HEK293 (cell line): ENCODE measurements at regions not wholly inside any gene's neighbourhood (a gene's known extent, or its start where the extent isn't known, plus 50 kb on each side); places are given as distances from the start of the nearest gene placed in this dataset.

Source experiments
- CTCF ChIA-PET: fragments of 350-600 bp; formaldehyde crosslinking; extraction: SDS; loops from one replicate; lab custom pipeline; 2021; ENCODE audit warnings: antibody characterized with exemption; lab: Yijun Ruan, JAX
- POLR2A ChIA-PET: fragments of 300-600 bp; formaldehyde crosslinking; extraction: SDS; loops from one replicate; lab custom pipeline; 2020; ENCODE audit warnings: antibody characterized with exemption, inconsistent platforms; lab: Yijun Ruan, JAX
- H3K27ac ChIP-seq: fragments of 200-500 bp; sonication (Bioruptor generic); 2 replicates; pipeline ENCODE4 v1.5.1; 2014; ENCODE audit warnings: low read depth, low read length, control low read depth, inconsistent platforms; ENCODE audit errors: extremely low read depth
- H3K36me3 ChIP-seq, 2 experiments: fragments of 200-500 bp in 1 of 2; sonication (Bioruptor generic) in 1 of 2; 1 replicate in 1 of 2; 2 replicates in 1 of 2; pipeline ENCODE4 v1.5.1; 2014 to 2017; ENCODE audit warnings: inconsistent platforms in 2 of 2, low read length in 2 of 2; ENCODE audit not compliant: control insufficient read depth in 2 of 2, insufficient read depth in 1 of 2
- H3K4me1 ChIP-seq: fragments of 200-500 bp; sonication (Bioruptor generic); 2 replicates; pipeline ENCODE4 v1.5.1; 2014; ENCODE audit warnings: mild to moderate bottlenecking, low read length, inconsistent platforms; ENCODE audit not compliant: control insufficient read depth, insufficient read depth
- H3K4me3 ChIP-seq: 2 replicates; pipeline ENCODE4 v1.5.1; 2011; ENCODE audit warnings: low read depth, mild to moderate bottlenecking, control low read depth, low read length, moderate library complexity
- H3K9me3 ChIP-seq: fragments of 200-500 bp; sonication (Bioruptor generic); 2 replicates; pipeline ENCODE4 v1.5.1; 2014; ENCODE audit warnings: low read depth, low read length, inconsistent platforms; ENCODE audit not compliant: control insufficient read depth, insufficient read depth
- FEZF1 ChIP-seq: fragments of 450-650 bp; formaldehyde crosslinking; IDR thresholded peaks from 2 replicates; pipeline ENCODE4 v1.5.1; 2016; ENCODE audit warnings: missing biosample characterization, missing genetic modification characterization
- GFI1B ChIP-seq: fragments of 450-650 bp; formaldehyde crosslinking; IDR thresholded peaks from 2 replicates; pipeline ENCODE4 v1.5.1; 2016; ENCODE audit warnings: missing biosample characterization, missing genetic modification characterization
- KLF1 ChIP-seq: fragments of 450-650 bp; formaldehyde crosslinking; IDR thresholded peaks from 2 replicates; pipeline ENCODE4 v1.5.1; 2016; ENCODE audit warnings: missing biosample characterization, missing genetic modification characterization
- SCRT2 ChIP-seq: fragments of 450-650 bp; formaldehyde crosslinking; IDR thresholded peaks from 2 replicates; pipeline ENCODE4 v1.5.1; 2016; ENCODE audit warnings: missing biosample characterization, missing genetic modification characterization
- ZFP37 ChIP-seq: fragments of 450-650 bp; formaldehyde crosslinking; IDR thresholded peaks from 2 replicates; pipeline ENCODE4 v1.5.1; 2016; ENCODE audit warnings: missing biosample characterization, missing genetic modification characterization
- ZNF114 ChIP-seq: fragments of 450-650 bp; formaldehyde crosslinking; IDR thresholded peaks from 2 replicates; pipeline ENCODE4 v1.5.0; 2017; ENCODE audit warnings: missing biosample characterization, missing genetic modification characterization
- ZNF155 ChIP-seq: fragments of 450-650 bp; formaldehyde crosslinking; IDR thresholded peaks from 2 replicates; pipeline ENCODE4 v1.5.1; 2016; ENCODE audit warnings: missing biosample characterization, missing genetic modification characterization
- ZNF184 ChIP-seq: fragments of 450-650 bp; IDR thresholded peaks from 2 replicates; pipeline ENCODE4 v1.5.1; 2018; ENCODE audit warnings: missing biosample characterization, mild to moderate bottlenecking, missing genetic modification characterization
- ZNF341 ChIP-seq: fragments of 450-650 bp; formaldehyde crosslinking; IDR thresholded peaks from 2 replicates; pipeline ENCODE4; 2016; ENCODE audit warnings: low read depth, missing biosample characterization, missing genetic modification characterization
- ZNF366 ChIP-seq: fragments of 450-650 bp; formaldehyde crosslinking; conservative IDR thresholded peaks from 2 replicates; pipeline ENCODE4 v1.5.1; 2016; ENCODE audit warnings: missing biosample characterization, missing genetic modification characterization
- ZNF37A ChIP-seq: fragments of 450-650 bp; IDR thresholded peaks from 2 replicates; pipeline ENCODE4 v1.5.1; 2018; ENCODE audit warnings: missing biosample characterization, missing genetic modification characterization
- ZNF501 ChIP-seq: fragments of 450-650 bp; formaldehyde crosslinking; IDR thresholded peaks from 2 replicates; pipeline ENCODE4 v1.5.1; 2016; ENCODE audit warnings: missing biosample characterization, missing genetic modification characterization
- ZNF510 ChIP-seq: fragments of 450-650 bp; formaldehyde crosslinking; IDR thresholded peaks from 2 replicates; pipeline ENCODE4 v1.5.1; 2018; ENCODE audit warnings: mild to moderate bottlenecking, missing genetic modification characterization, missing biosample characterization; ENCODE audit not compliant: insufficient replicate concordance
- ZNF521 ChIP-seq: fragments of 450-650 bp; formaldehyde crosslinking; IDR thresholded peaks from 2 replicates; pipeline ENCODE4 v1.5.1; 2017; ENCODE audit warnings: missing biosample characterization, mild to moderate bottlenecking, missing genetic modification characterization
- ZNF529 ChIP-seq: fragments of 450-650 bp; formaldehyde crosslinking; IDR thresholded peaks from 2 replicates; pipeline ENCODE4 v1.5.1; 2017; ENCODE audit warnings: missing genetic modification characterization, missing biosample characterization; ENCODE audit not compliant: insufficient replicate concordance
- ZNF621 ChIP-seq: fragments of 450-650 bp; formaldehyde crosslinking; IDR thresholded peaks from 2 replicates; pipeline ENCODE4 v1.5.1; 2017; ENCODE audit warnings: missing biosample characterization, missing genetic modification characterization
- ZNF654 ChIP-seq: fragments of 450-650 bp; formaldehyde crosslinking; IDR thresholded peaks from 2 replicates; pipeline ENCODE4 v1.5.1; 2016; ENCODE audit warnings: low read depth, missing biosample characterization, missing genetic modification characterization
- ZNF701 ChIP-seq: fragments of 450-650 bp; formaldehyde crosslinking; IDR thresholded peaks from 2 replicates; pipeline ENCODE4 v1.5.1; 2016; ENCODE audit warnings: missing biosample characterization, missing genetic modification characterization
- ZNF777 ChIP-seq: fragments of 450-650 bp; formaldehyde crosslinking; IDR thresholded peaks from 2 replicates; pipeline ENCODE4 v1.5.1; 2017; ENCODE audit warnings: missing biosample characterization, missing genetic modification characterization, borderline replicate concordance
- ZNF830 ChIP-seq: fragments of 450-650 bp; IDR thresholded peaks from 2 replicates; pipeline ENCODE4 v1.5.0; 2018; ENCODE audit warnings: missing biosample characterization, missing genetic modification characterization, low read depth, mild to moderate bottlenecking, moderate library complexity
- ZXDB ChIP-seq: fragments of 450-650 bp; formaldehyde crosslinking; IDR thresholded peaks from 2 replicates; pipeline ENCODE4 v1.5.1; 2016; ENCODE audit warnings: missing biosample characterization, missing genetic modification characterization
- TF ChIP-seq, protein P1 (sequence below): fragments of 450-650 bp; formaldehyde crosslinking; IDR thresholded peaks from 2 replicates; pipeline ENCODE4 v1.5.1; 2017; ENCODE audit warnings: missing biosample characterization, missing genetic modification characterization
- TF ChIP-seq, protein P2 (sequence below): fragments of 450-650 bp; formaldehyde crosslinking; IDR thresholded peaks from 2 replicates; pipeline ENCODE4 v1.5.1; 2016; ENCODE audit warnings: missing biosample characterization, missing genetic modification characterization, low read depth
- TF ChIP-seq, protein P3 (sequence below): fragments of 450-650 bp; formaldehyde crosslinking; IDR thresholded peaks from 2 replicates; pipeline ENCODE4 v1.5.1; 2016; ENCODE audit warnings: missing biosample characterization, missing genetic modification characterization, borderline replicate concordance

DNA sequence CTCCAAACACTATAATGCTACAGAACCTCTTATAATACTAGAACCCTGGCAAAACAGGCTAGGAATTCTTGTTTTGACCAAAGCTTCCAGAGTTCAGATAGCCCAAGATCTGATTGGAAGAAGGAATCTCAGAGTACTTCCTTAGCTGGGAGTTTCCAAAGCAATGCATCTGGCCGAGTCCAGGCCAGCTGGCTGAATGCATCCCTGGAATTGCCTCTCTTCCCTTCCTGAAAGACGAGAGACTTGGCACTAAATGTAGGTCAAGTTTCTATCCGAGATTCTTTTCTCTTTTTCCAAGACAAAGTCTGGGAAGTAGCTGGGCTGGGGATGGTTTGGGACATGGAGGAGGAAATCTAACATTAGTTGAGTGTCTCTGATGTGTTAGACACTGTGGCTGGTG lies 68.7 kb upstream of the ADPGK start:
- TF ChIP-seq ZNF501 (tag by site-specific recombination) (no peak), FEZF1 (tag by site-specific recombination) (no peak), ZNF529 (tag by site-specific recombination) (no peak), ZNF184 (tag by site-specific recombination) (no peak)
- H3K9me3 ChIP-seq, result no peaks in the 10 kb centered on the region
- ChIA-PET CTCF (no interaction called here), POLR2A (no interaction called here)
- H3K27ac ChIP-seq, result no peak overlapping the region
- no peaks in the 10 kb centered on the region for H3K36me3 ChIP-seq
- H3K4me3 ChIP-seq, result no peak overlapping the region
- H3K4me1 ChIP-seq, result peaks cover 2% of the 10 kb centered on the region; the same call in 1 of the 2 replicates

DNA sequence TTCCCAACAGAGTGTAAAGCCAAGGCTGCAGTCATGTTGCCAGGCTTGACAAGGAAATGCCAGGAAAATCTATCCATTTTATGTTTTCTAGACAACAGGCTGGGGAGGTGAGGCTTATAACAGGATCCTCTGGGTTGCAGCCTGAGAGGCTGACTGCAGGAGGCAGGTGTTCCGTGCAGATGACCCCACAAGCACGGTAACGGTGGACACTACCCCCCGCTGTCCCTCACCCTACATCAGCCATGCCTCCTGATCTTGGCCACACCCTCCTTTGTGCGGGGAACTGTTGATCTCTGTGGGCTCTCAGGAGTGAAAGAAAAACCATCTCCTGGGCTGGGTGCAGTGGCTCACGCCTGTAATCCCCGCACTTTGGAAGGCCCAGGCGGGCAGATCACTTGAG lies 68.0 kb upstream of the ADPGK start:
- no peaks in the 10 kb centered on the region for H3K9me3 ChIP-seq
- ChIA-PET CTCF (no interaction called here), POLR2A (no interaction called here)
- no peak overlapping the region for H3K27ac ChIP-seq
- no peak overlapping the region for H3K4me3 ChIP-seq
- H3K4me1 ChIP-seq, result peaks cover 2% of the 10 kb centered on the region; the same call in 1 of the 2 replicates
- TF ChIP-seq ZNF366, result no peak
- peak; percentile 58 for TF ChIP-seq ZNF341 (tag by site-specific recombination)
- 0 out of 2 replicates have a peak, but pooled peaks have one; percentile 14 for TF ChIP-seq SCRT2 (tag by site-specific recombination)
- H3K36me3 ChIP-seq, result no peaks in the 10 kb centered on the region

DNA sequence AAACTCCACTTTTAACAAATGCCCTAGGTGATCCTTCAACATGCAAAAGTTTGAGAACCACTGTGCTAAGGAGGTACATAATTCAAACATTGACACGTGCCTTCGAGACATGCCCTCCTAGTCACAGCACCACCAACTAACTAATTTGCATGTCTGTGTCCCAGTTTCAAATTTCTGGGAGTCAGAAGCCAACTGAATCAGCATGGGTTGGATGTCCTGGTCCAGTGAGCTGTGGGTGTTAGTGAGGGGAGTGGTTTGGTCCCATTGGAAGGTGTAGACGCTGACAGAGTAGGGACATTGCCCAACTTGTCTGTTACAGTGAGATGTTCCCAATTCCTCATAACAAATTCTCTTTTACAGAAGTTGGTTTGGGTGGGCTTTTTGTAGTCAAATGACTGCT lies 67.3 kb upstream of the ADPGK start:
- Histone ChIP-seq H3K27ac (no peak overlapping the region), H3K4me3 (no peak overlapping the region), H3K4me1 (peaks cover 2% of the 10 kb centered on the region; the same call in 1 of the 2 replicates)
- POLR2A ChIA-PET, result no interaction called here
- TF ChIP-seq ZNF654 (tag by site-specific recombination), result no peak
- no peak for TF ChIP-seq ZNF830 (tag by site-specific recombination)
- TF ChIP-seq ZNF510, result no peak
- no peak for TF ChIP-seq ZFP37 (tag by site-specific recombination)
- TF ChIP-seq ZXDB, result no peak
- no peak for TF ChIP-seq ZNF521 (tag by site-specific recombination)
- TF ChIP-seq, protein P1, sequence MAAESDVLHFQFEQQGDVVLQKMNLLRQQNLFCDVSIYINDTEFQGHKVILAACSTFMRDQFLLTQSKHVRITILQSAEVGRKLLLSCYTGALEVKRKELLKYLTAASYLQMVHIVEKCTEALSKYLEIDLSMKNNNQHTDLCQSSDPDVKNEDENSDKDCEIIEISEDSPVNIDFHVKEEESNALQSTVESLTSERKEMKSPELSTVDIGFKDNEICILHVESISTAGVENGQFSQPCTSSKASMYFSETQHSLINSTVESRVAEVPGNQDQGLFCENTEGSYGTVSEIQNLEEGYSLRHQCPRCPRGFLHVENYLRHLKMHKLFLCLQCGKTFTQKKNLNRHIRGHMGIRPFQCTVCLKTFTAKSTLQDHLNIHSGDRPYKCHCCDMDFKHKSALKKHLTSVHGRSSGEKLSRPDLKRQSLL (tag by site-specific recombination), result no peak
- no peak for TF ChIP-seq SCRT2 (tag by site-specific recombination)
- no peak for TF ChIP-seq ZNF621
- no peak for TF ChIP-seq GFI1B (tag by site-specific recombination)
- TF ChIP-seq ZNF155 (tag by site-specific recombination), result no peak
- TF ChIP-seq ZNF777 (tag by site-specific recombination), result no peak
- TF ChIP-seq KLF1 (tag by site-specific recombination), result no peak
- TF ChIP-seq, all 188 proteins: peak for 0
- Histone ChIP-seq H3K9me3 (no peaks in the 10 kb centered on the region), H3K36me3 (no peaks in the 10 kb centered on the region)
- CTCF ChIA-PET, result no interaction called here

DNA sequence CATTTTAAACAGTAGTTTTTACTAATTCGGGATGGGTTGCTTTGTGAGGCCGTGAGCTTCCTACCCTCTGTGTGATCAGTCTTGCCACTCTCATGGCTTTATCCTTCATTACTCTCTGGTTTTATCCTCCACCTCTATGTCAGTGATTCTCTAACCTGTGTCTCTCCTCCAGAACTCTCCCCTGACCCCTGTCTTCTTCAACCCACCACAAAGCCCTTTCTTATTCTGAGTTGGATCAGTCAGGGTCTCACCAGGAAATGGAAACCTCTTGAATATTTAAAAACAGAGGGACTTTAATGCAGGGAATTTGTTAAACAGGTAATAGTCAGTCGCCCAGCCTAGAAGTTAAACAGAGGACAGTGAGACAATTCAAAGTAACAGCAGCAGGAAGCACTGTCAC lies 64.2 kb upstream of the ADPGK start:
- no peak overlapping the region for H3K27ac ChIP-seq
- no peaks in the 10 kb centered on the region for H3K9me3 ChIP-seq
- CTCF ChIA-PET, result no interaction called here
- peaks cover 2% of the 10 kb centered on the region; the same call in 1 of the 2 replicates for H3K4me1 ChIP-seq
- H3K4me3 ChIP-seq, result no peak overlapping the region
- POLR2A ChIA-PET, result no interaction called here
- no peaks in the 10 kb centered on the region for H3K36me3 ChIP-seq
- no peak for TF ChIP-seq ZNF701 (tag by site-specific recombination)
- TF ChIP-seq, protein P2, sequence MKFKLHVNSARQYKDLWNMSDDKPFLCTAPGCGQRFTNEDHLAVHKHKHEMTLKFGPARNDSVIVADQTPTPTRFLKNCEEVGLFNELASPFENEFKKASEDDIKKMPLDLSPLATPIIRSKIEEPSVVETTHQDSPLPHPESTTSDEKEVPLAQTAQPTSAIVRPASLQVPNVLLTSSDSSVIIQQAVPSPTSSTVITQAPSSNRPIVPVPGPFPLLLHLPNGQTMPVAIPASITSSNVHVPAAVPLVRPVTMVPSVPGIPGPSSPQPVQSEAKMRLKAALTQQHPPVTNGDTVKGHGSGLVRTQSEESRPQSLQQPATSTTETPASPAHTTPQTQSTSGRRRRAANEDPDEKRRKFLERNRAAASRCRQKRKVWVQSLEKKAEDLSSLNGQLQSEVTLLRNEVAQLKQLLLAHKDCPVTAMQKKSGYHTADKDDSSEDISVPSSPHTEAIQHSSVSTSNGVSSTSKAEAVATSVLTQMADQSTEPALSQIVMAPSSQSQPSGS, result no peak
- TF ChIP-seq, protein P3, sequence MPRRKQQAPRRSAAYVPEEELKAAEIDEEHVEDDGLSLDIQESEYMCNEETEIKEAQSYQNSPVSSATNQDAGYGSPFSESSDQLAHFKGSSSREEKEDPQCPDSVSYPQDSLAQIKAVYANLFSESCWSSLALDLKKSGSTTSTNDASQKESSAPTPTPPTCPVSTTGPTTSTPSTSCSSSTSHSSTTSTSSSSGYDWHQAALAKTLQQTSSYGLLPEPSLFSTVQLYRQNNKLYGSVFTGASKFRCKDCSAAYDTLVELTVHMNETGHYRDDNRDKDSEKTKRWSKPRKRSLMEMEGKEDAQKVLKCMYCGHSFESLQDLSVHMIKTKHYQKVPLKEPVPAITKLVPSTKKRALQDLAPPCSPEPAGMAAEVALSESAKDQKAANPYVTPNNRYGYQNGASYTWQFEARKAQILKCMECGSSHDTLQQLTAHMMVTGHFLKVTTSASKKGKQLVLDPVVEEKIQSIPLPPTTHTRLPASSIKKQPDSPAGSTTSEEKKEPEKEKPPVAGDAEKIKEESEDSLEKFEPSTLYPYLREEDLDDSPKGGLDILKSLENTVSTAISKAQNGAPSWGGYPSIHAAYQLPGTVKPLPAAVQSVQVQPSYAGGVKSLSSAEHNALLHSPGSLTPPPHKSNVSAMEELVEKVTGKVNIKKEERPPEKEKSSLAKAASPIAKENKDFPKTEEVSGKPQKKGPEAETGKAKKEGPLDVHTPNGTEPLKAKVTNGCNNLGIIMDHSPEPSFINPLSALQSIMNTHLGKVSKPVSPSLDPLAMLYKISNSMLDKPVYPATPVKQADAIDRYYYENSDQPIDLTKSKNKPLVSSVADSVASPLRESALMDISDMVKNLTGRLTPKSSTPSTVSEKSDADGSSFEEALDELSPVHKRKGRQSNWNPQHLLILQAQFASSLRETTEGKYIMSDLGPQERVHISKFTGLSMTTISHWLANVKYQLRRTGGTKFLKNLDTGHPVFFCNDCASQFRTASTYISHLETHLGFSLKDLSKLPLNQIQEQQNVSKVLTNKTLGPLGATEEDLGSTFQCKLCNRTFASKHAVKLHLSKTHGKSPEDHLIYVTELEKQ (tag by site-specific recombination), result no peak
- TF ChIP-seq ZNF114 (tag by site-specific recombination), result no peak
- TF ChIP-seq ZNF37A, result no peak
